ENCODE measurements at regions not wholly inside any gene's neighbourhood (a gene's known extent, or its start where the extent isn't known, plus 50 kb on each side); places are given as distances from the start of the nearest gene placed in this dataset.

DNA sequence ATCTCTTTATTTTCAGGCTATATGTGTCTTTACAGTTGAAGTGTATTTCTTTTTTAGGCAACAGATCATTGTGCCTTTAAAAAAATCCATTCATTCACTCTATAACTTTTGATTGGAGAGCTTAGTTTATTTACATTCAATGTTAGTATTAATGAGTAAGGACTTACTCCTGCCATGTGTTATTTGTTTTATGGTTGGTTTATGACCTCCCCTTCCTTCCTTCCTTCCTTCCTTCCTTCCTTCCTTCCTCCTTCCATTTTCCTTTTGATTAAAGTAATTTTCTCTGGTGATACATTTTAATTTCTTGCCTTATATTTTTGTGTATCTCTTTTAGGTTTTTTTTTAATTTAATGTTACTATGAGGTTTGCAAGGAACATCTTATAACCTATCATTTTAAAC lies 1005.3 kb upstream of the EPHA7 start:
- TF ChIP-seq, protein P1, sequence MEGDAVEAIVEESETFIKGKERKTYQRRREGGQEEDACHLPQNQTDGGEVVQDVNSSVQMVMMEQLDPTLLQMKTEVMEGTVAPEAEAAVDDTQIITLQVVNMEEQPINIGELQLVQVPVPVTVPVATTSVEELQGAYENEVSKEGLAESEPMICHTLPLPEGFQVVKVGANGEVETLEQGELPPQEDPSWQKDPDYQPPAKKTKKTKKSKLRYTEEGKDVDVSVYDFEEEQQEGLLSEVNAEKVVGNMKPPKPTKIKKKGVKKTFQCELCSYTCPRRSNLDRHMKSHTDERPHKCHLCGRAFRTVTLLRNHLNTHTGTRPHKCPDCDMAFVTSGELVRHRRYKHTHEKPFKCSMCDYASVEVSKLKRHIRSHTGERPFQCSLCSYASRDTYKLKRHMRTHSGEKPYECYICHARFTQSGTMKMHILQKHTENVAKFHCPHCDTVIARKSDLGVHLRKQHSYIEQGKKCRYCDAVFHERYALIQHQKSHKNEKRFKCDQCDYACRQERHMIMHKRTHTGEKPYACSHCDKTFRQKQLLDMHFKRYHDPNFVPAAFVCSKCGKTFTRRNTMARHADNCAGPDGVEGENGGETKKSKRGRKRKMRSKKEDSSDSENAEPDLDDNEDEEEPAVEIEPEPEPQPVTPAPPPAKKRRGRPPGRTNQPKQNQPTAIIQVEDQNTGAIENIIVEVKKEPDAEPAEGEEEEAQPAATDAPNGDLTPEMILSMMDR (IDR thresholded peaks at IDR 0.05; ENCODE audit: low read length, missing control alignments): no peak
- DNase-seq (ENCODE audit: low read depth): no peak
- no peak overlapping the region for H3K4me3 ChIP-seq (replicated peaks; ENCODE audit: low read depth, low read length)

DNA sequence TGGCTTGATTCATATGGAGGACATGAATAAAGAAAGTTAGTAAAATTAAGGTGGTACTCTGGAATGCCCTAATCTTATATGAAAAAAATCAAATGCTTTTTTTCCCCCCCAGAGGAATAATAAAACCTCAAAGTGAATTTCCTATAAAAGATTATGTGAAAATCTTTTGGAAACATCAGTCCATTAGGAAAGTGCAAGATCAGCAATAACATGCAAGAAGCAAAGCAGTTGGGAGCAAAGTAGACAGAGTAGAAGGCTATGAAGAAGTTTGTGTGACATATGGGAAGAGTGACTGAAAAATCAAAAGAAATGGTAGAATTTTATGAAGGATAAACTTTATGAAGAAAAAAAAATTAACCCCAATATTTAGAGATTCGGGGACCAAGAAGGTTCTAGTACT lies 998.0 kb upstream of the EPHA7 start:
- TF ChIP-seq, protein P1 (IDR thresholded peaks at IDR 0.05; ENCODE audit: low read length, missing control alignments): no peak
- H3K4me3 ChIP-seq (replicated peaks; ENCODE audit: low read depth, low read length): no peak overlapping the region
- DNase-seq (ENCODE audit: low read depth): no peak

DNA sequence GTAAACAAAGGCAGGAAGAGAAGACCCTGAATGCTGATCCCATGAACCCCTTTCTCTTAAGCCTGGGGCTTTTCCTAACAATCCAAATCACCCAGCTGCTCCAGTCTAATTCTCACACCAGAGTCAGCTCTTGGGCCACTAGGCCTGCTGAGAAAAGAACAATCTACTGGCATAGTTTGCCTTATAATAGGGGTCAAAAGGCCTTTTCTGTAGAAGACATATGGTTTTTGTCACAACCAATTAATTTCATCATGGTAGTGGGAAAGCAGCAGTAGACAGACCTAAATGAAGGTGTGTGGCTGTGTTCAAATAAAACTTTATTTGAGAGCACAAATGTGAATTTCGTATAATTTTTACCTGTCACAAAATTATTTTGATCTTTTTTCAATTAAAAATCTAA lies 994.7 kb upstream of the EPHA7 start:
- H3K4me3 ChIP-seq (replicated peaks; ENCODE audit: low read depth, low read length): no peak overlapping the region
- TF ChIP-seq, protein P1 (IDR thresholded peaks at IDR 0.05; ENCODE audit: low read length, missing control alignments): no peak
- DNase-seq (ENCODE audit: low read depth): no peak

DNA sequence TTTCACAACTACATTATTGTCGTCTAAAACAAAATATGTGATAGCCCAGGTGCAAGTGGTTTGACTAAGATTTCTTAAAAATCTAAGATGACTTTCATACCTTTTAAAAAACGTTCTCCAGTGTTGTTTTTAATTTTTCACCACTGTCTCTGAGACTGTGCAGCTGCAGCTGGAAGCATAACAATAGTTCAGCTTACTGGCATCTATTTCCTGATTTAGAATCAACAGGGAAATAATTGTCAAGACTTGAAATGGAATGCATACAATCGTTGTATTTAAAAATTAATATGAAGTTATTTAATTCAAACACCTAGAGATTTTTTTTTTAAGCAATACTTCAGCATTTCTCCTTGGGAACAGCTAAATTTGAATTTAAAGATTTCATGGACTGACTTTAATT lies 982.0 kb upstream of the EPHA7 start:
- TF ChIP-seq, protein P1 (IDR thresholded peaks at IDR 0.05; ENCODE audit: low read length, missing control alignments): no peak
- H3K4me3 ChIP-seq (replicated peaks; ENCODE audit: low read depth, low read length): no peak overlapping the region
- no peak for DNase-seq (ENCODE audit: low read depth)

DNA sequence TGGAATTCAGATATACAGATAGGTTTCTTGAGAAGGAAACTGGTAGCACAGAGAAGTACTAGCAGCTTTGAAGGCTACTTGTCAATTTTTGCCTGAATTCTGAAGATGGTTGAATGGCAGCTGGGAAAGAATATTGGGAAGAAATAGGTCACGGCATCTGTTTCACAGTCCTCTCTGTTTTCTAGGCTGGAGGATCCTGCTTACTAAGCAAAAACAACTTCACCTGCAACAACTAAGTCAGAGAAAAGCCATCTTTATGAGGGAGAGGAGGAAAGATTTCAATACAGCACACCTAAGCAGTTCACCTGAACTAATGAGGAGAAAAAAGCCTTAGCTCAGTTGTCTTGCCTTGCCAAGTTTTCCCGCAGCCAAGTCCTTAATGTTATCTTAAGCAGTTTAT lies 975.5 kb upstream of the EPHA7 start:
- H3K4me3 ChIP-seq (replicated peaks; ENCODE audit: low read depth, low read length): no peak overlapping the region
- TF ChIP-seq, protein P1 (IDR thresholded peaks at IDR 0.05; ENCODE audit: low read length, missing control alignments): no peak
- DNase-seq (ENCODE audit: low read depth): no peak

DNA sequence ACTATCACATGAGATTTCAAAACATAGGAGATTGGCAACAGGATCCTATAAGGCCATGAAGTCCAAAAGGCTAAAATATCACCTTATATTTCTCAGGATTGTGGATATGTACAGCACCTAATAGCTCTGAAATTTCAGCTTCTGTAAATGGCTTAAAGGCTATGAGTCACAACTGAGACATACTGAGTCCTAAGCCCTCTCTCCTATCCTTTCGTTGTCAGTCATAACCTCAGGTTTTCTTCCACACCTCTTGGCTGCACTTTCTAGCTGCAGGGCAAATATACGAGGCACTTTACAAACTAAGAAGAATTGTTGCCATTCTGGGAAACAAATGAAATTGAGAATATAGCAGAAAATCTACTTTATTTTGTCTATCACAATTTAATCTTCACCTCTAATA lies 969.9 kb upstream of the EPHA7 start:
- no peak overlapping the region for H3K4me3 ChIP-seq (replicated peaks; ENCODE audit: low read depth, low read length)
- DNase-seq (ENCODE audit: low read depth): no peak
- TF ChIP-seq, protein P1 (IDR thresholded peaks at IDR 0.05; ENCODE audit: low read length, missing control alignments): no peak

DNA sequence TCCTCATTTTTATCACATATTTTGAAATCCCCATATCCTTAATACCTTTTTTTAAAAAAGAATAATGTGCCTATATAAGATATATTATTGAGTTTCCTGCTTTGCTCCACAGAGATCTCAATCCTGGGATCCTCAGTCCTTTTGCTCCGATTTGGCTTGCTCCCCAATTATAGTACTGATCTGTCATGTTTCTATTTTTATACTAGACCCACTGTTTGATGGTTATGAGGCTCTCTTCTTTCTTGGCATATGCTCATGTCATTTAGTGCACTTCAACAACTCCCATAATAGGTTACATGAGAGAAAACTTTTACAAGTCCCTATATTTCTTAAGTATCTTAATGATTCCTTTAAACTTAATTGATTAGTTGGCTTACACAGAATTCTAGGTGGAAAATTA lies 958.5 kb upstream of the EPHA7 start:
- DNase-seq (ENCODE audit: low read depth): no peak
- TF ChIP-seq, protein P1 (IDR thresholded peaks at IDR 0.05; ENCODE audit: low read length, missing control alignments): no peak
- no peak overlapping the region for H3K4me3 ChIP-seq (replicated peaks; ENCODE audit: low read depth, low read length)

All from fibroblast of pulmonary artery (primary cell).